Tibial nerve (tissue), 4 donors: ENCODE measurements at regions not wholly inside any gene's neighbourhood (a gene's known extent, or its start where the extent isn't known, plus 50 kb on each side); places are given as distances from the start of the nearest gene placed in this dataset.

ENCODE experiments used
- EP300 ChIP-seq, 2 donors: sonication (generic); formaldehyde crosslinking; IDR thresholded peaks; one replicate each; pipeline ENCODE4 v1.6.1; 2017; ENCODE audit warnings: antibody characterized with exemption in 2 of 2, mild to moderate bottlenecking in 1 of 2
- POLR2A ChIP-seq, 2 donors: fragments of 450-650 bp; IDR thresholded peaks; one replicate each; pipeline ENCODE4 v1.6.1; 2017; ENCODE audit warnings: antibody characterized with exemption in 2 of 2, mild to moderate bottlenecking in 2 of 2, moderate library complexity in 2 of 2
- TF ChIP-seq, protein P1 (sequence below), 5 experiments: fragments of 200-600 bp in 3 of 5; fragments of 450-650 bp in 2 of 5; sonication (generic) in 3 of 5; IDR thresholded peaks; one replicate each; pipeline ENCODE4 v1.5.1; 2016 to 2019; ENCODE audit warnings: antibody characterized with exemption in 5 of 5, mild to moderate bottlenecking in 3 of 5, moderate library complexity in 2 of 5

DNA sequence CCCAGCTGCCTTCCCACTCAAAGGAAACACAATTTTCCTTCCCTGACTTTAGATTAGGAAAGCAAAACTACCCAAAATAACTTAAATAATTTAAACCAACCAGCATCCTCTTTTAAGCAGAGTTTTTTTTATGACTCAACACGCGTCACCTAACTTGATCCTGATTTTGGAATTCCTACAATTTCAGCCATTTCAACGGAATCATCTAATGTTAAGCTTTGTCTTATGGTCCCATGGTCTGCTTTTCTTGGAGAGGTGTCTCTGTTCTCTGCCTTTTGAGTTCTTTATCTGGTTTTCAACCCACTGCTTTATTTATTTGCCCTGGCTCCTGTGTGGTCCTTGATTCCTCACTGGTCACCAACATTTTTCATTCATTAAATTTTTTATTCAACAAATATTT, 219.2 kb upstream of the ARHGEF26 start:
- TF ChIP-seq, protein P1, sequence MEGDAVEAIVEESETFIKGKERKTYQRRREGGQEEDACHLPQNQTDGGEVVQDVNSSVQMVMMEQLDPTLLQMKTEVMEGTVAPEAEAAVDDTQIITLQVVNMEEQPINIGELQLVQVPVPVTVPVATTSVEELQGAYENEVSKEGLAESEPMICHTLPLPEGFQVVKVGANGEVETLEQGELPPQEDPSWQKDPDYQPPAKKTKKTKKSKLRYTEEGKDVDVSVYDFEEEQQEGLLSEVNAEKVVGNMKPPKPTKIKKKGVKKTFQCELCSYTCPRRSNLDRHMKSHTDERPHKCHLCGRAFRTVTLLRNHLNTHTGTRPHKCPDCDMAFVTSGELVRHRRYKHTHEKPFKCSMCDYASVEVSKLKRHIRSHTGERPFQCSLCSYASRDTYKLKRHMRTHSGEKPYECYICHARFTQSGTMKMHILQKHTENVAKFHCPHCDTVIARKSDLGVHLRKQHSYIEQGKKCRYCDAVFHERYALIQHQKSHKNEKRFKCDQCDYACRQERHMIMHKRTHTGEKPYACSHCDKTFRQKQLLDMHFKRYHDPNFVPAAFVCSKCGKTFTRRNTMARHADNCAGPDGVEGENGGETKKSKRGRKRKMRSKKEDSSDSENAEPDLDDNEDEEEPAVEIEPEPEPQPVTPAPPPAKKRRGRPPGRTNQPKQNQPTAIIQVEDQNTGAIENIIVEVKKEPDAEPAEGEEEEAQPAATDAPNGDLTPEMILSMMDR (IDR thresholded peaks at IDR 0.05): no peak
- no peak for TF ChIP-seq POLR2A (IDR thresholded peaks at IDR 0.05)
- TF ChIP-seq EP300 (IDR thresholded peaks at IDR 0.05): no peak
